AG09309 (cell line): ENCODE measurements at regions not wholly inside any gene's neighbourhood (a gene's known extent, or its start where the extent isn't known, plus 50 kb on each side); places are given as distances from the start of the nearest gene placed in this dataset.
"Not testable (repeated sequence)": the region's sequence is repeated elsewhere in the genome, so short reads cannot be mapped to it uniquely, and the experiment has no call there.

ENCODE experiments used
- DNase-seq: peaks from one replicate; pipeline ENCODE4 v3.0.0-alpha.2; 2010; ENCODE audit warnings: low read depth
- H3K4me3 ChIP-seq: 2 replicates; pipeline ENCODE4 v1.5.1; 2011; ENCODE audit warnings: mild to moderate bottlenecking, low read depth, low read length, moderate library complexity; ENCODE audit not compliant: control insufficient read depth
- CTCF ChIP-seq: IDR thresholded peaks from 2 replicates; pipeline ENCODE4 v1.5.1; 2011; ENCODE audit warnings: mild to moderate bottlenecking, low read depth, low read length, inconsistent platforms; ENCODE audit not compliant: insufficient read depth, control insufficient read depth; ENCODE audit errors: missing control alignments

- no peak for DNase-seq
- TF ChIP-seq CTCF = no peak
- no peak overlapping the region for H3K4me3 ChIP-seq
These were observed 164.0 kb downstream of the LAT start for GRCh38 chr16:29148867-29149272.

DNA sequence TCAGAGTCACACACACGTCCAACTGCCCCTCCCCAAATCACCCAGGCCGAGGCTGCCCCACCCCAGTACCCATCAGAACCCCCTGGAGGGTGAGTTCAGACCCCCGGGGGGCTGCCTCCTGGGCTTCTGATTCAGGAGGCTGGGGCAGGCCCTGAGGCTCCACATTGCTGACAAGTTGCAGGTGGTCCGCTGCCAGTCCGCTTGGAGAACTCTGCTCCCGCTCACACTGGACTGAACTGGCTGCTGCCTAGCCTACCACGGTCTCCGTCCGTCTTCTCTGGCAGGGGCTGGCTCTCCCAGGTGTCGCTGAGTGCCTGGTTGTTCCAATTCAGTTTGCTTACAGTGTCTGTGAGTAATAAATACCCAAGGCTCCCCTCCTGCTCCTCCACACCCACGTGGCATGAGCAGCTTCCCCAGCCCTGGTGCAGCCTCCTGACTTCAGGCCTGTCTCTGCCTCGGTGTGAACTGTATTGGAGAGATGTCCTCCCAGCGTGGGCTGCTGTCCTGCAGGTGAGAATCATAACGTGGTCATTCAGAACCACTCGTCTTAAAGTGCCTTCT, 163.4 kb downstream of the LAT start:
- no peak for TF ChIP-seq CTCF
- no peak for DNase-seq
- no peak overlapping the region for H3K4me3 ChIP-seq

DNA sequence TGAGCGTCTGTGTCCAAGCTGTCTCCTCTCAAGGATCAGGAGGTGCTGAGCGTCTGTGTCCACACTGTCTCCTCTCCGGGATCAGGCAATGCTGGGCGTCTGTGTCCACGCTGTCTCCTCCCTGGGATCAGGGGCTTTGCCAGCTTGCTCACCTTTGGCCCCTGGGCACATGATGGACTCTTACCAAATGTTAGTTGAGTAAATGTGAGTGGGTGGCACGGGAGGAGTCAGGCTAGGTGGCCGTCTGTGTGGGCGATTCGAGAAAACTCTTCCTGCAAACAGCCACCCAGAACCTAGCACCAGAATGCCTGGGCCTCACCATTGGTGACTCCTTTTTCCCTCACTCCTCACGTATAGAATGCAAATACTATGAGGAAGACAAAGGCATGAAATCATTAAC, 162.9 kb downstream of the LAT start:
- not testable (repeated sequence) for DNase-seq, H3K4me3 ChIP-seq

DNA sequence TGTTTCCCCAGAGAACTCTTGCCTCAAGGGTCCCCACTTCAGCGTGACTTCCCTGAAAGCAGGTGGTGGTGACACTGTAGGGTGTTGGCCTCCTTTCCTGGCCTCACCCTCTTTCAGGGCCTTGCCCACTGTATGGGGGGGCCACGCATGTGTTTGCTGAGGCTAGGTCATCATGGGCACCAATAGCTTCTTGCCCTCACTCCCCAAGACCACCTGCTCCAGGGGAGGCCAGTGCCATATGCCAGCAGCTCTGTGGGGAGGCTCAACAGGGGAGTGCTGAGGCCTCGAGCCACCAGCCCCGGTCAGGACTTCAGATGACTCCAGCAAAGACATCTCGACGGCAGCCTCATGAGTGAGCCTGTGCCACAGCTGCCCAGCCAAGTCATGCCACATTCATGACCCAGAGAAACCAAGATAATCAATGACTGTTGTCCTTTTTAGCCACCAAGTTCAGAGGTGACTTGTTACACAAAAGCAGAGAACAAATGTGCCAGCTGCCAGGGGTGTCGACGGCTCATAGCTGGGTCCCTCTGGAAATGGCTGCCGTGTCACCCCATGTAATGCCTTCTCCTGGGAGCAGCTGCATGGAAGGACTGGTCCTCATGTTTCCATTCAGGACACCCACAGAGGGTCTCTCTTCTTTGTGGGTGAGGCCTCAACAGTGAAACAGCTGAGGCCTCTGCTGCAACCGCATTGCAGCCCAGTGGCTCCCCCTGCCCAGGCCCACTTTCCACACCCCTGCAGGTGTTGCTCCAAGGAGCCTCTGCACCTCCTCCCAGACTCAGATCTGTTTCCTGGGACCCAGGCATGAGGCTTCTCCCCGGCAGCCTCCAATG, 162.2 kb downstream of the LAT start:
- not testable (repeated sequence) for DNase-seq, H3K4me3 ChIP-seq

GRCh38 chr16:29146266-29146665, 161.4 kb downstream of the LAT start:
- no peak overlapping the region for H3K4me3 ChIP-seq
- TF ChIP-seq CTCF = no peak
- no peak for DNase-seq

DNA sequence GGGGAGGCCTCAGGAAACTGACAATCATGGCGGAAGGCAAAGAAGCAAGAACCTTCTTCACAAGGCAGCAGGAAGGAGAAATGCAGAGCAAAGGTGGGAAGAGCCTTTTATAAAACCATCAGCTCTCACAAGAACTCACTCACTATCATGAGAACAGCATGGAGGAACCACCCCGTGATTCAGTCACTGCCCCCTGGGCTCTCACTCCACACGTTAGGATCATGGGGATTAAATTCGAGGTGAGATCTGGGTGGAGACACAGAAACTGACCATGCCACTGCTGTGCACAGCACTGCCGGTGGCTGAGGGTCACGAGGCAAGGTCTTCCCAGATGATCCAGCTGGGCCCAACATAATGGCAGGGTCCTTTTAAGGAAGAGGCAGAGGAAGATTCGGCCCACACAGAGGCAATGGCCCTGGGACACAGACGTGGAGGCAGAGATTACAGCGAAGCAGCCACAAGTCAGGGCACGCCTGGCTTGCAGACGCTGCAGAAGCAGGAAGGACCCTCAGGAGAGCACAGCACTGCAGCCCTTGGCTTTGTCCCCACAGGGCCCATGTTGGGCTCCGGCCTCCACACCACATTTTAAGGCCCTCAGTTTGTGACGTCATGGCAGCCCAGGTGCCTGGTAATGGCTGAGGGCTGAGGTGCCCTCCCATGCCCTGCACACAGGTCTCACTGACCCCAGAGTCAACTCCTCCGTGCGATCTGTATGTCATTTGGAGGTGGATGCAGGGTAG, 160.8 kb downstream of the LAT start:
- DNase-seq, H3K4me3 ChIP-seq: not testable (repeated sequence)

GRCh38 chr16:29145086-29145485, 160.2 kb downstream of the LAT start:
- not testable (repeated sequence) for H3K4me3 ChIP-seq, DNase-seq

DNA sequence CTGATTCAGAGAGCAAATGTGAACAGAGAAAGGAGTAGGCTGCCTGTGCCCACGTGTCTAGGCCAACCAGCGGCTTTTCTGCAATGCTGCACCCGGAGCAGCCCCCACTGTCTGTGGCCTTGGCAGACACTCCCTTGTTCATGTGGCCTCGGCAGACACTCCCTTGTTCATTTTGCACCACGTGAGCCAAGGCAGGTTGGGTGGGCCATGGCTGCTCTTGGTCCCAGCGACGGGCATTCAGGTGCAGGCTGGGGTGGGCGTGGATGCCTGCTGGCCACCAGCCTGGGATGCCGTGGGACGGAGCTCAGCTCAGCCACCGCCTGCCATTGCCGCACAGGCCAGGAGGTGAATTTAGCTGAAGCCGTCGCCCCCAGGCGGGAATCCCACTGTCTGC, 159.8 kb downstream of the LAT start:
- not testable (repeated sequence) for H3K4me3 ChIP-seq, DNase-seq

- not testable (repeated sequence) for H3K4me3 ChIP-seq, DNase-seq
These were observed 159.2 kb downstream of the LAT start for GRCh38 chr16:29143739-29144668.

GRCh38 chr16:29142506-29142905, 157.7 kb downstream of the LAT start:
- not testable (repeated sequence) for H3K4me3 ChIP-seq, DNase-seq
